NT2/D1 (cell line): ENCODE measurements at regions not wholly inside any gene's neighbourhood (a gene's known extent, or its start where the extent isn't known, plus 50 kb on each side); places are given as distances from the start of the nearest gene placed in this dataset.

Source experiments
- SUZ12 ChIP-seq: IDR thresholded peaks from 2 replicates; pipeline ENCODE4 v1.6.1; 2011; ENCODE audit not compliant: insufficient read length, insufficient read depth; ENCODE audit errors: extremely low read depth
- YY1 ChIP-seq: IDR thresholded peaks from 2 replicates; pipeline ENCODE4 v1.6.1; 2011; ENCODE audit not compliant: insufficient read length, insufficient read depth
- ZNF274 ChIP-seq: IDR thresholded peaks from 2 replicates; pipeline ENCODE4 v1.6.1; 2011; ENCODE audit warnings: mild to moderate bottlenecking, low read depth, low read length

GRCh38 chr5:67620424-67621397, 424.1 kb upstream of the CD180 start:
- TF ChIP-seq YY1 (no peak), ZNF274 (no peak), SUZ12 (no peak)
